Smooth muscle cell (in vitro differentiated cells): ENCODE measurements at regions not wholly inside any gene's neighbourhood (a gene's known extent, or its start where the extent isn't known, plus 50 kb on each side); places are given as distances from the start of the nearest gene placed in this dataset.
A peak's percentile ranks its signal among the peaks of the same experiment; 100 is the strongest.

Source experiments
- DNase-seq: peaks from one replicate; lab custom pipeline; 2025; ENCODE audit not compliant: unreplicated experiment; lab: John Stamatoyannopoulos, UW
- H2AFZ ChIP-seq: fragments of 200-600 bp; sonication (generic); 2 replicates; pipeline ENCODE4 v1.6.0; 2016; ENCODE audit warnings: antibody characterized with exemption, low read depth, mild to moderate bottlenecking
- H3F3A ChIP-seq: fragments of 200-600 bp; sonication (generic); 2 replicates; pipeline ENCODE4 v1.6.0; 2017; ENCODE audit warnings: antibody characterized with exemption, low read depth
- H3K27ac ChIP-seq: fragments of 200-600 bp; sonication (generic); 2 replicates; pipeline ENCODE4 v1.5.1; 2016; ENCODE audit warnings: low read depth, mild to moderate bottlenecking
- H3K27me3 ChIP-seq: fragments of 200-600 bp; sonication (generic); 2 replicates; pipeline ENCODE4 v1.6.1; 2016; ENCODE audit warnings: low read depth, mild to moderate bottlenecking
- H3K36me3 ChIP-seq: fragments of 200-600 bp; sonication (generic); 2 replicates; pipeline ENCODE4 v1.5.1; 2016; ENCODE audit warnings: low read depth
- H3K4me1 ChIP-seq: fragments of 200-600 bp; sonication (generic); 2 replicates; pipeline ENCODE4 v1.5.1; 2016; ENCODE audit warnings: low read depth
- H3K4me2 ChIP-seq: fragments of 200-600 bp; sonication (generic); 2 replicates; pipeline ENCODE4 v1.6.0; 2016; ENCODE audit warnings: mild to moderate bottlenecking
- H3K4me3 ChIP-seq: fragments of 200-600 bp; sonication (generic); 2 replicates; pipeline ENCODE4 v1.5.1; 2016; ENCODE audit warnings: mild to moderate bottlenecking
- H3K79me2 ChIP-seq: fragments of 200-600 bp; sonication (generic); 2 replicates; pipeline ENCODE4 v1.6.0; 2016; ENCODE audit warnings: low read depth, mild to moderate bottlenecking
- H3K9ac ChIP-seq: fragments of 200-600 bp; sonication (generic); 2 replicates; pipeline ENCODE4 v1.6.0; 2016; ENCODE audit warnings: low read depth
- H3K9me3 ChIP-seq: fragments of 200-600 bp; sonication (generic); replicated peaks from 2 replicates; pipeline ENCODE4 v1.5.1; 2016; ENCODE audit warnings: low read depth
- H4K20me1 ChIP-seq: fragments of 200-600 bp; sonication (generic); 2 replicates; pipeline ENCODE4 v1.6.0; 2016; ENCODE audit warnings: low read depth
- CTCF ChIP-seq: fragments of 200-600 bp; sonication (generic); IDR thresholded peaks from 2 replicates; pipeline ENCODE4 v1.5.1; 2017; ENCODE audit warnings: borderline replicate concordance, mild to moderate bottlenecking, antibody characterized with exemption; ENCODE audit not compliant: insufficient read depth, poor library complexity, severe bottlenecking
- WGBS: methylation state at CpG from one replicate; pipeline ENCODE4 v1.1.7; 2016; ENCODE audit warnings: low lambda C conversion rate; 5-methylcytosine and 5-hydroxymethylcytosine counted together

DNA sequence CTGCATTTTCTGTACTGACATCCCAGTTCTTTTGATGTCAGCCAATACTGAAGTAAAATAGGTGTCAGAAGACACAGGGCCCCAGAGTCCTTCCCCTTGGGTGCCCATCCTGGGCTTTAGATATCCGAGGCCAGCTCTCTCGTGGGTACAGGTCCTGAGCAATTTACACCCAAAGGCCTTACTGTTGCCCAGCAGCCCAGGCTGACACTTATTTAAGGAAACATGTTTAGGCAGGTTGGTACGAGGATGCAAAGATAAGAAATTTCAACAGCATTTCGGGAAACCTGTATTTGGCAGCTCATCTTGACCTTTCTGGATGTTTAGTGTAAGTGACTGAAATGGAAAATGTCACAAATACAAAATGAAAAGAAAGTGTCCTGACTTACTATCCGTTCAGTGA is 130.0 kb upstream of the IL12A start:
- H3K4me3 ChIP-seq: no peak overlapping the region
- H4K20me1 ChIP-seq: peaks cover 24% of the 10 kb centered on the region

DNA sequence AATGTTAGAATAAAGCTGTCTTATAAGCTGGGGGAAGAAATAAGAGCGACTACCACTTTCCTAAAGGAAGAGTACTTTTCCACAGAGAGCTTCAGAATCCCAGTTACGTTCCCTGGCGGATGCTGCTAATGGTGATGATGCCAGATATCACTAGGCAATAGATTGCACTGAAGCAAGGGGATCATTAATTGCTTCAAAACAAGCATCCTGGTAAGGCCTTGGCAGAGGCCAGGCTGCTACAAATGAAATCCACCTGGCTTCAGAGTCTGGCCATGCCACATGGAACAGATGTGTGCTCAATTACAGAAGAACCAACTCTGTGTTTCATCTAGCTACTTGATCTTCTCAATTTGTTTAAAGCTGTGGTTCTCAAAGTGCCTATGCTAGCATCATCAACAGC is 129.2 kb upstream of the IL12A start:
- no peak overlapping the region for H3K4me2 ChIP-seq
- H3K27me3 ChIP-seq: no peaks in the 10 kb centered on the region
- no peak overlapping the region for H3K4me3 ChIP-seq
- no peak overlapping the region for H3K9ac ChIP-seq
- no peaks in the 10 kb centered on the region for H3K36me3 ChIP-seq
- peaks cover 30% of the 10 kb centered on the region for H4K20me1 ChIP-seq
- no peaks in the 10 kb centered on the region for H3K9me3 ChIP-seq
- peaks cover 37% of the 10 kb centered on the region for H3K4me1 ChIP-seq
- peaks cover 9% of the 10 kb centered on the region for H3F3A ChIP-seq
- no peak overlapping the region for H2AFZ ChIP-seq
- 93% methylated on average over 3 of the region's 3 CpGs for WGBS
- TF ChIP-seq CTCF: no peak
- DNase-seq: no peak
- peaks cover 57% of the 10 kb centered on the region for H3K79me2 ChIP-seq
- no peak overlapping the region for H3K27ac ChIP-seq

More for the DNA sequence above, 130.0 kb upstream of the IL12A start:
- Histone ChIP-seq H3F3A (peaks cover 13% of the 10 kb centered on the region), H3K27me3 (no peaks in the 10 kb centered on the region), H3K27ac (no peak overlapping the region), H3K9me3 (no peaks in the 10 kb centered on the region), H3K4me2 (no peak overlapping the region), H3K4me1 (peaks cover 37% of the 10 kb centered on the region), H3K9ac (no peak overlapping the region), H3K79me2 (peaks cover 53% of the 10 kb centered on the region), H2AFZ (no peak overlapping the region), H3K36me3 (no peaks in the 10 kb centered on the region)
- TF ChIP-seq CTCF: no peak
- DNase-seq: no peak
- WGBS: 81% methylated on average over 5 of the region's 5 CpGs

DNA sequence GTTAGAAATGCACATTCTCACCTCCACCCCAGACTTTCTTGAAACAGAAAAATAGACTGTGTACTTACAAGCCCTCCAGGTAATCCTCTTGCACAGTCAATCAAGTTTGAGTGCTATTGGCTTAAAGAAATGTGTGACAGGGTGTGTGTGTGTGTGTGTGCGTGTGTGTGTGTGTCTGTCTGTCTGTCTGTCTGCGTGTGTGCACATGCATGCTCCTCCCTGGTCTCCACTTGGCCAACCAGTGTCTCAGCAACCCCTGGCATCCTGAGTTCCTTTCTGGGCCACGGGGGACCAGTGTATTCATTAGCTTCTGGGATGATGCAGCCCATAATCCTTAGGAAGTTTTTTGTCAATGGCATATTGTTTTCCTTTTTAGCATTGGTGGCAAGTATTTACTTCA is 128.8 kb upstream of the IL12A start:
- Histone ChIP-seq H2AFZ (no peak overlapping the region), H3K79me2 (peaks cover 61% of the 10 kb centered on the region), H3K4me3 (no peak overlapping the region), H3K4me1 (peaks cover 36% of the 10 kb centered on the region), H3F3A (peaks cover 9% of the 10 kb centered on the region), H3K27ac (no peak overlapping the region), H3K9ac (no peak overlapping the region), H3K9me3 (no peaks in the 10 kb centered on the region), H3K36me3 (no peaks in the 10 kb centered on the region), H4K20me1 (peaks cover 33% of the 10 kb centered on the region), H3K27me3 (no peaks in the 10 kb centered on the region), H3K4me2 (no peak overlapping the region)
- no peak for TF ChIP-seq CTCF
- WGBS: 71% methylated on average over 3 of the region's 3 CpGs
- DNase-seq: no peak

- Histone ChIP-seq H3K4me2 (no peak overlapping the region), H3K79me2 (peaks cover 68% of the 10 kb centered on the region), H4K20me1 (peaks cover 37% of the 10 kb centered on the region), H3K27me3 (no peaks in the 10 kb centered on the region), H2AFZ (no peak overlapping the region), H3K27ac (peak overlapping the region; percentile 20), H3K9me3 (no peaks in the 10 kb centered on the region), H3K36me3 (no peaks in the 10 kb centered on the region), H3K4me1 (peaks cover 29% of the 10 kb centered on the region), H3K9ac (no peak overlapping the region), H3F3A (peaks cover 7% of the 10 kb centered on the region), H3K4me3 (no peak overlapping the region)
- 59% methylated on average over 4 of the region's 4 CpGs for WGBS
- no peak for TF ChIP-seq CTCF
- DNase-seq: no peak
Measured at GRCh38 chr3:159860269-159861116, 128.1 kb upstream of the IL12A start.
